ENCODE measurements at regions not wholly inside any gene's neighbourhood (a gene's known extent, or its start where the extent isn't known, plus 50 kb on each side); places are given as distances from the start of the nearest gene placed in this dataset.
A peak's percentile ranks its signal among the peaks of the same experiment; 100 is the strongest.

DNA sequence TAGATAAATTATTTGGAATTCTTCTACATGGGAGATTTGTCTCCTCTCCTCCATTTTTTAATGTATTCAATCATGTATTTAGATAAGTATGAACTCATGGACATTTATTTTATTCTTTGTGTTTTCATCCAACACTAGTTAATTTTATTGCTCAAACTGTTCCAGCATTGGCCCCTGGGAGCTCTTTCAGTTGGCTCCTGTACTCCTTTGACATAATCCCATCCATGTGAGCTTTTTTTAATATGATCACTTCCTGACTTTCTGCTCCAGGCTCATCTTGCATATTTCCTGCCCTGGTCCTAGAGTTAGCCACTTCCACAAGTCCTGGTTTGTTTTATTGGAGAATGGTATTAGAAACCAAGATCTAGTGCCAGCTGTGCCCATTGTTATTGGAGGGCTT lies 419.0 kb upstream of the CDH11 start:
- no peak overlapping the region for H3K4me3 ChIP-seq (ENCODE audit: low read depth, low read length)
- no peak for DNase-seq (ENCODE audit: low read depth)
- TF ChIP-seq, protein P1, sequence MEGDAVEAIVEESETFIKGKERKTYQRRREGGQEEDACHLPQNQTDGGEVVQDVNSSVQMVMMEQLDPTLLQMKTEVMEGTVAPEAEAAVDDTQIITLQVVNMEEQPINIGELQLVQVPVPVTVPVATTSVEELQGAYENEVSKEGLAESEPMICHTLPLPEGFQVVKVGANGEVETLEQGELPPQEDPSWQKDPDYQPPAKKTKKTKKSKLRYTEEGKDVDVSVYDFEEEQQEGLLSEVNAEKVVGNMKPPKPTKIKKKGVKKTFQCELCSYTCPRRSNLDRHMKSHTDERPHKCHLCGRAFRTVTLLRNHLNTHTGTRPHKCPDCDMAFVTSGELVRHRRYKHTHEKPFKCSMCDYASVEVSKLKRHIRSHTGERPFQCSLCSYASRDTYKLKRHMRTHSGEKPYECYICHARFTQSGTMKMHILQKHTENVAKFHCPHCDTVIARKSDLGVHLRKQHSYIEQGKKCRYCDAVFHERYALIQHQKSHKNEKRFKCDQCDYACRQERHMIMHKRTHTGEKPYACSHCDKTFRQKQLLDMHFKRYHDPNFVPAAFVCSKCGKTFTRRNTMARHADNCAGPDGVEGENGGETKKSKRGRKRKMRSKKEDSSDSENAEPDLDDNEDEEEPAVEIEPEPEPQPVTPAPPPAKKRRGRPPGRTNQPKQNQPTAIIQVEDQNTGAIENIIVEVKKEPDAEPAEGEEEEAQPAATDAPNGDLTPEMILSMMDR (conservative IDR thresholded peaks at IDR 0.05; ENCODE audit: low read depth, low read length) = no peak

DNA sequence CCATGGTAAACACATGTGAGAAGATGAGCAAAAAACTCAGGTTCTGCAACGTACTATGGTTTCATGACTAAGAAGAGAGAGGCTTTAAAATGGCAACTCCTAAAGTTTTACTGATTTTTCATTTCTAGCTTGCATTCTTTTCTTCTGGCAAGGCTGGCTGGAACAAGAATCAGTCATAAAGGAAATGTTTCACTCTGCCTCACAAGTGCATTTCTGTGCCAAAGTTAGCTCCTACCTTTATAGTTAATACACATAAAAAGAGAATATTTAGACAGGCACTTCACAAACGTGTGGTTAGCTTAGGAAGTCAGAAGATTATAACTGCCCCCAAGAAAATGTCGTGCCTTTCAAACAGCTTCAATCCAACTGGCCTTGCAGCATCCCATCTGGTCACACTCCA lies 417.1 kb upstream of the CDH11 start:
- no peak overlapping the region for H3K4me3 ChIP-seq (ENCODE audit: low read depth, low read length)
- TF ChIP-seq, protein P1 (conservative IDR thresholded peaks at IDR 0.05; ENCODE audit: low read depth, low read length) = no peak
- peak; percentile 34 for DNase-seq (ENCODE audit: low read depth)

DNA sequence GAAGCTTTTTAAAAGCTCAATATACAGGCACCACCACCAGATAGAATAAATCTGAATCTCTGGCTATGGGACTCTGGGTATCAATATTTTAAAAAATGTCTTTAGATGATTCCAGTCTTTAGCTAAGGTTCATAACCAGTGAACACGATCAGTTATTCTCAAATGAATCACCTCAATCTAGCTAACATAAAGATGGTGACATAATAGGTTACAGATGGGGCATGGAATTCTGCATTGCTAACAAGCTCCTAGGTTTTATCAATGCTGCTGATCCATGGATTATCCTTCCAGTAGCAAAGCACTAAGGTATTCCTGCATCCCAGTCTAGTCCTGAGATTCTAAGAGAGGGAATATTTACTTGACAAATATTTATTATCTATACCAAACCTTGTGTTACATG lies 415.5 kb upstream of the CDH11 start:
- no peak for DNase-seq (ENCODE audit: low read depth)
- no peak overlapping the region for H3K4me3 ChIP-seq (ENCODE audit: low read depth, low read length)
- TF ChIP-seq, protein P1 (conservative IDR thresholded peaks at IDR 0.05; ENCODE audit: low read depth, low read length) = no peak

DNA sequence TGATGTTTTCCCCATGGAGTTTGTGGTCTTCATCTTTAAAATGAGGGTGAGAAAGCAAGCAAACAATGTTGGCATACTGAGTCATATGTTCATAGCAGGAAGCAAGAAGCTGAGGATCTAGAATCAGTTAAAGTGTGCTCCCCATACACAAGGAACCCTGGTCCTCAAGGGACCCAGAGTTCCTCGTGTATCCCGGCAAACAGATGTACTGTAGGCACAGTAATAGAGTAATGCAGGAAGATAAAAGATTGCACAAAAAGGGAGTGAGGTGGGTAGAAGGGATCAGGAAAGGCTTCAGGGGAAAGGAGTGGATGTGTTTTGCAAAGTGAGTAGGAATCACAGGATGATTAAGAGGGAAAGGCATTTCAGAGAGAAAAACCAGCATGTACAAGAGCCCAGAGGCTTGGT lies 412.3 kb upstream of the CDH11 start:
- peak; percentile 22 for DNase-seq (ENCODE audit: low read depth)
- TF ChIP-seq, protein P1 (conservative IDR thresholded peaks at IDR 0.05; ENCODE audit: low read depth, low read length) = no peak
- H3K4me3 ChIP-seq (ENCODE audit: low read depth, low read length) = no peak overlapping the region

DNA sequence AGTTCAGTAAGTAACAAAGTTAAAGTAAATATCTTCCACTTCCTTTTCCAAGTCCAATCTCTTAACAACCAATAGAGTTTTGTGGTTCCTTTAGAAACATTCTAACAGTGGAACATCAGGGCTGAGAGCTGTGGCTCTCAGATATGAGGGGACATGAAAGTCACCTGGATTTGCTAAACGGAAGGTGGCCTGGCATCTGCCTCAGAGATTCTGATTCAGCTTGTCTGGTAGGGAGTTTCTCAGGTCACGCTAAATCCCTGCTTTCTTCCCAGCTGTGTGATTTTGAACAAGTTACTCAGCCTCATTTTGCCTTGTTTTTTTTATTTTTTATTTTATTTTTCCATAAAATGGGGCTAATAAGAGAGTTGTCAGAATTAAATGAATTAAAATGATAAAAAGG lies 411.0 kb upstream of the CDH11 start:
- H3K4me3 ChIP-seq (ENCODE audit: low read depth, low read length) = no peak overlapping the region
- no peak for DNase-seq (ENCODE audit: low read depth)
- TF ChIP-seq, protein P1 (conservative IDR thresholded peaks at IDR 0.05; ENCODE audit: low read depth, low read length) = no peak

DNA sequence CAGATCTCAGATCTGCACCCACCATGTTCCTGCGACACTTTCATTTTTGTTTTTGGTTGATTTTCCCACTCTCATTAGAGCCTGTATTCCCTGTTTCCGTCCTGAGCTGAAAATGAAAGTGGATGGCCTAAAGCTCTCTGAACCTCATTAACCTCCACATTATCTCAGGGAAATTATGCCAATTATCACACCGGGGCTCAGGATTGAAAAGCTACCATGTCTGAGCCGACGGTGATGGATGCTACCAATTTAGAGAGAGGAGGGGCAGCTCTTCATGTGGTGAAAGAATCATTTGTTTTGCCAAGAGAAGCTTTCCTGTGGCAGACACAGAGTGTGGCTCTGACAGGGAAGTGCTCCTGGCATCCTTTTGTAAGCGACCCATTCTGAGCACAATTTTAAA lies 410.4 kb upstream of the CDH11 start:
- no peak for DNase-seq (ENCODE audit: low read depth)
- TF ChIP-seq, protein P1 (conservative IDR thresholded peaks at IDR 0.05; ENCODE audit: low read depth, low read length) = no peak
- H3K4me3 ChIP-seq (ENCODE audit: low read depth, low read length) = peak overlapping the region; percentile 7

DNA sequence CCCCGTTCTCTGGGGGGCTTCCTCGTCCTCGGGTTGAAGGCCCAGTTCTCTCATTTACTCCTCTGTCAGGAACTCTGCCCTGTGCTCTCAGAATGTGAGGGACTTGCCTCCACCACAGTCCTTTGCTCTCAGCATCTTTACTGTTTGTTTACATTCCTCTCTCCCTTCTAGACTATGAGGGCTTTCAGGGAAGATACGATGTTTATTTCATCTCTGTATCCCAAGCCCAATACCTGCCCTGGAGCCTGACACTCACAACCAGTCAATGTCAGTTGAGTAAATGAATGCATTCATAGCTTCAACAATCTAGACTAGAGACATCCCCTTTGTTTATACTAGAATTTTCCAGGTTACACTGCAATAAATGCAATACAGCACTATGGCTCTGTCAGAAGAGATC lies 409.6 kb upstream of the CDH11 start:
- H3K4me3 ChIP-seq (ENCODE audit: low read depth, low read length) = no peak overlapping the region
- no peak for DNase-seq (ENCODE audit: low read depth)
- TF ChIP-seq, protein P1 (conservative IDR thresholded peaks at IDR 0.05; ENCODE audit: low read depth, low read length) = no peak

All from choroid plexus epithelial cell (primary cell).